Aorta (tissue), 5 donors: ENCODE measurements at regions not wholly inside any gene's neighbourhood (a gene's known extent, or its start where the extent isn't known, plus 50 kb on each side); places are given as distances from the start of the nearest gene placed in this dataset.

Source experiments
- ATAC-seq: fragments of 200-7000 bp; cut with Tn5 transposase; one replicate; pipeline ENCODE4 v1.9.1; 2022; ENCODE audit warnings: moderate library complexity; ENCODE audit not compliant: low FRiP score
- DNase-seq, 2 donors: peaks; one replicate each; pipeline ENCODE4 v3.0.0-alpha.2; 2020
- H3K27ac ChIP-seq, 2 donors: one replicate each; pipeline ENCODE4 v1.5.1; 2013; ENCODE audit warnings: low read length in 2 of 2, mild to moderate bottlenecking in 2 of 2, moderate library complexity in 2 of 2, control low read depth in 1 of 2, inconsistent platforms in 1 of 2, low read depth in 1 of 2
- H3K27me3 ChIP-seq, 2 donors: one replicate each; pipeline ENCODE4 v1.6.1; 2013; ENCODE audit warnings: control low read depth in 1 of 2, low read length in 1 of 2, mild to moderate bottlenecking in 1 of 2, moderate library complexity in 1 of 2; ENCODE audit not compliant: insufficient read depth in 2 of 2, control insufficient read depth in 1 of 2
- H3K36me3 ChIP-seq, 2 donors: one replicate each; pipeline ENCODE4 v1.6.1; 2013; ENCODE audit warnings: control low read depth in 1 of 2, low read length in 1 of 2, mild to moderate bottlenecking in 1 of 2; ENCODE audit not compliant: insufficient read depth in 2 of 2, control insufficient read depth in 1 of 2
- H3K4me1 ChIP-seq, 2 donors: one replicate each; pipeline ENCODE4 v1.6.1; 2013; ENCODE audit warnings: low read length in 2 of 2, control low read depth in 1 of 2, mild to moderate bottlenecking in 1 of 2, moderate library complexity in 1 of 2; ENCODE audit not compliant: insufficient read depth in 2 of 2, control insufficient read depth in 1 of 2
- H3K4me3 ChIP-seq, 2 donors: one replicate each; pipeline ENCODE4 v1.5.1; 2013; ENCODE audit warnings: low read length in 2 of 2, control low read depth in 1 of 2, mild to moderate bottlenecking in 1 of 2
- H3K9me3 ChIP-seq: one replicate; pipeline ENCODE4 v1.6.1; 2013; ENCODE audit warnings: mild to moderate bottlenecking, low read length; ENCODE audit not compliant: control insufficient read depth
- WGBS, 2 donors: extraction: QIAGEN DNeasy Blood & Tissue Kit; methylation state at CpG; one replicate each; pipeline ENCODE4 v1.1.7; 2013; 5-methylcytosine and 5-hydroxymethylcytosine counted together
- intact Hi-C, 2 donors: fragments of 100-400 bp; cut with DNase I; formaldehyde crosslinking; loops; one replicate each; pipeline versions ENCODE4 v1.14.2 to v1.15.0; 2022
- donor health status: healthy with polysubstance abuse.
- donor health status: Bipolar disorder and iron deficiency.
- donor health status: DM: no; HTN: no; CAD: no.
- donor health status: DM: no; HTN: no; CAD: no.
- donor health status: DM: yes; HTN: yes; CAD: no.

GRCh38 chr4:184922301-184922700 lies 96.0 kb upstream of the HELT start:
- no peaks in the 10 kb centered on the region for H3K27me3 ChIP-seq
- H3K4me1 ChIP-seq = no peaks in the 10 kb centered on the region
- DNase-seq = no peak
- no peak overlapping the region for H3K4me3 ChIP-seq
- WGBS, 2 donors = 92 to 93% methylated on average over 3 of the region's 3 CpGs
- no peak for ATAC-seq
- no peak overlapping the region for H3K27ac ChIP-seq
- no peaks in the 10 kb centered on the region for H3K9me3 ChIP-seq
- H3K36me3 ChIP-seq = no peaks in the 10 kb centered on the region
- intact Hi-C loops = no loop called here

DNA sequence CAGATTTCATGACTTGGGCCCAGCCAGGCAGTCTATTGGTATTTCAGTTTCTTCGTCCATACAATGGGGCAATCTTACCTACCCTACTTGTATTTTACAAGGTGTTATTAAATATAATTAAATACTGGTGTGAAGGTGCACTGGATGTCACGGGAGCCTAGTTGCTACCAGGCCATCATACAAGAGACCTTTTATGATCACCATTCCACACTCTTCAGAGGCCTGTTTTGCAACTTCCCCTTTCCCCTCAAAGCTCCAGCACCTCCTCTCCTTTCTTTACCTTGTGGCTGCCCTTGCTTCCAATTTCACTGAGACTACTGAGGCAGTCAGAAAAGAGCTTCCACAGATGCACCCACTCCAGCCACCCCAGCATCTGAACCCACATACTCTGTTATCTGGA lies 93.8 kb upstream of the HELT start:
- intact Hi-C loops = no loop called here
- H3K4me1 ChIP-seq = no peaks in the 10 kb centered on the region
- no peak for ATAC-seq

DNA sequence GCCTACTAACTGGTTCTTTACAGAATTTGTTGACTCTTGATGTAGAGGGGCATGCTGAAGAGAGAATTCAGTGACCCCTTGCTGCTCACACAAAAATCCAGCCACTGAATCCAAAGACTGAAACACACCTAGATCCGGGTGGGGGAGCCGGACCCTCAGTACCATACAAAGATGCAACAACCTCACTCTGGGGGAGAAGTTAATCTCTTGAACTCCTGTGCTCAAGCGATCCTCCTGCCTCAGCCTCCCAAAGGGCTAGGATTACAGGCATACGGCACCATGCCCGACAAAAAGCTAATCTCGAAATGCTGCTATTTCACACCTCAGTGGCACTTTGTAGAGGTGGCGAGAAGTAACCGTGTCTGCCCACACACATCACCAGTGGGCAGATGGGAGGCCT lies 88.8 kb upstream of the HELT start:
- no peak for ATAC-seq
- no peak overlapping the region for H3K27ac ChIP-seq
- H3K27me3 ChIP-seq = no peaks in the 10 kb centered on the region
- H3K36me3 ChIP-seq = no peaks in the 10 kb centered on the region
- no peak overlapping the region for H3K4me3 ChIP-seq
- intact Hi-C loops = no loop called here
- no peaks in the 10 kb centered on the region for H3K4me1 ChIP-seq
- 95 to 96% methylated on average over 8 of the region's 8 CpGs for WGBS, 2 donors
- no peaks in the 10 kb centered on the region for H3K9me3 ChIP-seq
- DNase-seq = no peak

More for the DNA sequence above, 93.8 kb upstream of the HELT start:
- WGBS, 2 donors = 85 to 90% methylated on average over 2 of the region's 2 CpGs
- no peaks in the 10 kb centered on the region for H3K27me3 ChIP-seq
- H3K36me3 ChIP-seq = no peaks in the 10 kb centered on the region
- H3K4me3 ChIP-seq = no peak overlapping the region
- DNase-seq = no peak
- no peaks in the 10 kb centered on the region for H3K9me3 ChIP-seq
- H3K27ac ChIP-seq = no peak overlapping the region

DNA sequence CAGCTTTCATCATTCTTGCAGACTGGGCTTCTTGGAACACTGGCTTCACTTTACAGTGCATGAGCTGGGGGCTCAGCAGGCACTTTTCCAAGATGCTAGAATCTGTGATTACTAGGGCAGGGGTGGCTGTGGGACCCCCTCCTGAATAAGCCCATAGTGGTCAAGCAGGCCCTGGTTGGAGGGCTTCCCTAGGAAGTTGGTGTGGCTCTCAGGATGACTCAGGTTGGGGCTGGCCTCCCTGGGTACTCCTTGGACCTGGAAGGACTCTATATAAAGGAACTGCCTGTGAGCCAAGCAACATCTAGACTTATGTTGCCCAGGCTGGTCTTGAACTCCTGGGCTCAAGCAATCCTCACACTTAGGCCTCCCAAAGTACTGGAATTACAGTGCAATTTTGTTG lies 88.3 kb upstream of the HELT start:
- Histone ChIP-seq H3K27me3 (no peaks in the 10 kb centered on the region), H3K9me3 (no peaks in the 10 kb centered on the region), H3K4me3 (no peak overlapping the region), H3K36me3 (no peaks in the 10 kb centered on the region), H3K27ac (no peak overlapping the region), H3K4me1 (no peaks in the 10 kb centered on the region)
- DNase-seq = no peak
- ATAC-seq = no peak
- intact Hi-C loops = no loop called here

DNA sequence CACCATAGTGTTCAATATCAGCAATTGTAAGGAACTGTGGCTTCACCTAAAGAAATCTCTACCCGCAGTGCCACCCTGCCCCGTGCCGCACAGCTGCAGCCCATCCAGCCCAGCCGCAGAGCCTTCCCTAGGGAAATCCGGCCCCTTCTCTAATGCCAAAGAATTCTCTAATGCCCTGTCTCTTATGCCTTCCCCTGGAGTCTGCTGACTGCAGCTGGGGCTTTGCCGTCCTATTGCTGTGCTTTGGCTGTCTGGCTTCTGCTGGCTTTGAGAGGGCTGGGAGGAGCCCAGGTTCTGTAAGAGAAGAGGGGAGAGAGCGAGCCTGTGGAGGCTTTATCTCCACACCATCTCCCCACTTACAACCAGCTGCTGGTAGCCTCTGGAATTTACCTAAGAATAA lies 85.9 kb upstream of the HELT start:
- ATAC-seq = no peak
- intact Hi-C loops = no loop called here
- WGBS, 2 donors = 4 to 5% methylated on average over 7 of the region's 7 CpGs

DNA sequence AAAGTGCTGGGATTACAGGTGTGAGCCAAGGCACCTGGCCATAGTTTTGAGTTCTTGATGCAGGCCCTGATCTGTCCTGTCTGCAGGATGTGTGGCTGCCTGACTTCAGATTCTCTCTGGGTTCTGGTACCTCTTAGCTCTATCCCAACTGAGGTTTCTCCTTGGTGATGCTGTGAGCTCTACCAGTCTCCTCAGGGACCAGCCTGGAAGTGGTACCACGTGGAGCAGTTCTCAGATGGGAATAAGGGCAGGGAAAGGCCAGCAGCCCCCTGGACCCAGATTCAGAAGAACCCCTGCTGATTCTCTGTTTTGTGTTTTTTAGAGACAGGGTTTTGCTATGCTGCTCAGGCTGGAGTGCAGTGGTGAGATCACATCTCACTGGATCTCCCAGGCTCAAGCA lies 85.0 kb upstream of the HELT start:
- intact Hi-C loops = no loop called here
- 50 to 51% methylated on average over 1 of the region's 1 CpG for WGBS, 2 donors
- H3K27me3 ChIP-seq = no peaks in the 10 kb centered on the region
- ATAC-seq = no peak
- H3K4me3 ChIP-seq = no peak overlapping the region
- no peak overlapping the region for H3K27ac ChIP-seq
- H3K36me3 ChIP-seq = no peaks in the 10 kb centered on the region
- no peaks in the 10 kb centered on the region for H3K4me1 ChIP-seq
- no peaks in the 10 kb centered on the region for H3K9me3 ChIP-seq
- DNase-seq = no peak

More for the DNA sequence above, 85.9 kb upstream of the HELT start:
- H3K4me3 ChIP-seq = no peak overlapping the region
- no peaks in the 10 kb centered on the region for H3K36me3 ChIP-seq
- no peaks in the 10 kb centered on the region for H3K9me3 ChIP-seq
- H3K27me3 ChIP-seq = no peaks in the 10 kb centered on the region
- H3K4me1 ChIP-seq = no peaks in the 10 kb centered on the region
- no peak overlapping the region for H3K27ac ChIP-seq
- DNase-seq = no peak

DNA sequence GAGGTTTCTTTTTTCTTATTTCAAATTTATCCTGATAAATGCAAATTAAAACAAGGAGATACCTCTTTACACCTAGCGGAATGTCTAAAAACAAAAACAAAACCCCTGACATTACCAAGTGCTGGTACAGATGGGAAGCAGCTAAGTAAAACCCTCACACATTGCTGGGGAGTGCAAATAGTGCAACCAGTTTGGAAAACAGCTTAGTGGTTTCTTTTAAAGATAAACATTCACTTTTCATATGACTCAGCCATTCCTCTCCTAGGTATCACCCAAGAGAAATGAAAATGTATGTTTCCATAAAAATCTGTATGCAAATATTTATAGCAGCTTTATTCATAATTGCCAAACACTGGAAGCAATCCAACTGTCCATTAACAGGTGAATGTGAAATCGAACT lies 84.1 kb upstream of the HELT start:
- no peaks in the 10 kb centered on the region for H3K9me3 ChIP-seq
- DNase-seq (no peak), ATAC-seq (no peak)
- H3K27me3 ChIP-seq = no peaks in the 10 kb centered on the region
- intact Hi-C loops = no loop called here
- WGBS, 2 donors = 91 to 98% methylated on average over 2 of the region's 2 CpGs
- H3K4me3 ChIP-seq = no peak overlapping the region
- H3K4me1 ChIP-seq = no peaks in the 10 kb centered on the region
- no peak overlapping the region for H3K27ac ChIP-seq
- H3K36me3 ChIP-seq = no peaks in the 10 kb centered on the region

GRCh38 chr4:184934961-184935360 lies 83.3 kb upstream of the HELT start:
- H3K36me3 ChIP-seq = no peaks in the 10 kb centered on the region
- no peak overlapping the region for H3K4me3 ChIP-seq
- H3K27me3 ChIP-seq = no peaks in the 10 kb centered on the region
- no peaks in the 10 kb centered on the region for H3K4me1 ChIP-seq
- DNase-seq (no peak), ATAC-seq (no peak)
- no peaks in the 10 kb centered on the region for H3K9me3 ChIP-seq
- intact Hi-C loops = no loop called here
- 94 to 96% methylated on average over 5 of the region's 5 CpGs for WGBS, 2 donors
- no peak overlapping the region for H3K27ac ChIP-seq

DNA sequence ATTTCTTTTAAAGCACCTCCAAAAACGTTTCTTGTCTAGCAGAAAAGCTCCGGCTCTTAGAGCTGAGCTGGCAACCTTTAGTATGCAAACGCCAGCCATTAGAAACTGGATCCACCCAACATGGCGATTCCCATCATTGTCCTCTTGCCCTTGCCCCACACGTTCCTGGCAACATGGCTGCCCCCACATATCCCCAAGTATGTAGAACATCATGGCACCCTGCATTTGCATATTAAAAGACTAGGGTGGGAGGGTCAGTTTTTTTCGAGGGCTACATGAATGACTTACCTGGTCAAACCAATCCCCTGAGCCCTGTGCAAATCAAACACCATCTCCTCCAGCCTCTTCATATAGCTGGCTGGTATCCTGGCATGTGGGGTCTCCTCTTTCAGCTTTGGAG lies 82.2 kb upstream of the HELT start:
- Histone ChIP-seq H3K4me3 (no peak overlapping the region), H3K27ac (no peak overlapping the region), H3K4me1 (no peaks in the 10 kb centered on the region), H3K9me3 (no peaks in the 10 kb centered on the region), H3K36me3 (no peaks in the 10 kb centered on the region), H3K27me3 (no peaks in the 10 kb centered on the region)
- WGBS, 2 donors = 74 to 83% methylated on average over 6 of the region's 6 CpGs
- intact Hi-C loops = no loop called here
- no peak for ATAC-seq
- no peak for DNase-seq
